Chondrocyte (in vitro differentiated cells): ENCODE measurements at regions not wholly inside any gene's neighbourhood (a gene's known extent, or its start where the extent isn't known, plus 50 kb on each side); places are given as distances from the start of the nearest gene placed in this dataset.

ENCODE experiments used
- DNase-seq: peaks from one replicate; pipeline ENCODE4 v3.0.0; 2021; ENCODE audit warnings: mixed read lengths, low spot score
- H3K27ac Mint-ChIP-seq: one replicate; pipeline ENCODE4 v1.8.0; 2021; ENCODE audit warnings: mild to moderate bottlenecking, moderate library complexity, mixed read lengths; ENCODE audit not compliant: unreplicated experiment
- H3K27me3 Mint-ChIP-seq: 2 replicates; pipeline ENCODE4 v1.8.0; 2021; ENCODE audit warnings: low read depth, mixed read lengths
- H3K36me3 Mint-ChIP-seq: 2 replicates; pipeline ENCODE4 v1.8.0; 2021; ENCODE audit warnings: low read depth, mixed read lengths
- H3K4me1 Mint-ChIP-seq: 2 replicates; pipeline ENCODE4 v1.8.0; 2021; ENCODE audit warnings: low read depth, mild to moderate bottlenecking, mixed read lengths
- H3K4me3 Mint-ChIP-seq: one replicate; pipeline ENCODE4 v1.8.0; 2021; ENCODE audit warnings: mild to moderate bottlenecking, moderate library complexity, mixed read lengths; ENCODE audit not compliant: unreplicated experiment
- H3K9me3 Mint-ChIP-seq: 2 replicates; pipeline ENCODE4 v1.8.0; 2021; ENCODE audit warnings: low read depth, mixed read lengths
- CTCF ChIP-seq: fragments of 200-600 bp; sonication (generic); IDR thresholded peaks from 2 replicates; pipeline ENCODE4 v1.5.0; 2021; ENCODE audit warnings: antibody characterized with exemption, mild to moderate bottlenecking, moderate library complexity

DNA sequence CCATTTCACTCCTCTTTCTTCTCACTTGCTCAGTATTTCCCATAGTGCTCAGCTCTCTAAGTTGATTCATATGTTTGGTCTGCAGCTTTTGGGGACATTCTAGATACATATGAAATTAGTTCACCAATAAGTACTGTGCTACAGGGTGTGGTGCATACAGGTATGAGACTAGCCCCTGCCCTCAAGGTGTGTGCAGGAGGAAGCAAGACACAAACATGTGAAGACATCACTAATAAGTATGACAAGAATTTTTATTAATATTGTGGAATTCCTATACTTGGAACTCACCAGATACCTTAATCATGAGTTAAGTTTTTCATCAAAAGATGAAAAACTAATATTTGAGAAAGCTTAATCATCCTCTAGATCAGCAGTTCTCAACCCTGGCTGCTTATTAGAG lies 505.2 kb downstream of the ZNF674 start:
- Mint-ChIP-seq H3K4me1 (no peaks in the 10 kb centered on the region), H3K27me3 (no peaks in the 10 kb centered on the region), H3K4me3 (no peak overlapping the region), H3K27ac (no peak overlapping the region), H3K9me3 (peaks cover 39% of the 10 kb centered on the region), H3K36me3 (peaks cover 2% of the 10 kb centered on the region)
- no peak for DNase-seq
- no peak for TF ChIP-seq CTCF

- no peak for DNase-seq
- Mint-ChIP-seq H3K27me3 (no peaks in the 10 kb centered on the region), H3K9me3 (peaks cover 39% of the 10 kb centered on the region), H3K36me3 (peaks cover 2% of the 10 kb centered on the region), H3K27ac (no peak overlapping the region), H3K4me1 (no peaks in the 10 kb centered on the region), H3K4me3 (no peak overlapping the region)
- no peak for TF ChIP-seq CTCF
These were observed 505.7 kb downstream of the ZNF674 start for GRCh38 chrX:46039526-46039925.

DNA sequence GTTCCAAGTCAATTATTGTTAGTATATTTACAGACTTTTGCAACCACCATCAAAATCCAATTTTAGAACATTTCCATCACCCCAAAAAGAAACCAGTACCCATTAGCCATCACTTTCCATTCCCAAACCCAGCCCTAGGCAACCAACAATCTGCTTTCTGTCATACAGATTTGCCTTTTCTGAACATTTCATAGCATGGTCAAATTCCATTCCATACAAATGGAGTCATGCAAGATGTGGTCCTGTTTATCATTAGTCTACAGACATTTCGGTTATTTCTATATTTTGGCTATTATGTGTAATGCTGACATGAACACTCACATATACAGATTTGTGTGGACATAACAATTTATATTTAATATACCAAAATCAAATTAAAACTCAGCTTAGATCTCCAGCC lies 508.7 kb downstream of the ZNF674 start:
- no peak for TF ChIP-seq CTCF
- no peak overlapping the region for H3K4me3 Mint-ChIP-seq
- no peak overlapping the region for H3K27ac Mint-ChIP-seq
- H3K4me1 Mint-ChIP-seq, result no peaks in the 10 kb centered on the region
- peaks cover 2% of the 10 kb centered on the region for H3K36me3 Mint-ChIP-seq
- no peaks in the 10 kb centered on the region for H3K27me3 Mint-ChIP-seq
- no peak for DNase-seq
- H3K9me3 Mint-ChIP-seq, result peaks cover 24% of the 10 kb centered on the region

GRCh38 chrX:46034868-46035267 lies 510.4 kb downstream of the ZNF674 start:
- H3K36me3 Mint-ChIP-seq, result peaks cover 2% of the 10 kb centered on the region
- H3K27me3 Mint-ChIP-seq, result no peaks in the 10 kb centered on the region
- no peak overlapping the region for H3K27ac Mint-ChIP-seq
- no peak for TF ChIP-seq CTCF
- H3K4me1 Mint-ChIP-seq, result no peaks in the 10 kb centered on the region
- DNase-seq, result no peak
- peaks cover 14% of the 10 kb centered on the region for H3K9me3 Mint-ChIP-seq
- H3K4me3 Mint-ChIP-seq, result no peak overlapping the region

- Mint-ChIP-seq H3K4me3 (no peak overlapping the region), H3K9me3 (peaks cover 14% of the 10 kb centered on the region), H3K27ac (no peak overlapping the region), H3K36me3 (no peaks in the 10 kb centered on the region), H3K27me3 (no peaks in the 10 kb centered on the region), H3K4me1 (no peaks in the 10 kb centered on the region)
- no peak for DNase-seq
- no peak for TF ChIP-seq CTCF
These were observed 515.4 kb downstream of the ZNF674 start for GRCh38 chrX:46029777-46030176.
